Ishikawa (cell line): ENCODE measurements at regions not wholly inside any gene's neighbourhood (a gene's known extent, or its start where the extent isn't known, plus 50 kb on each side); places are given as distances from the start of the nearest gene placed in this dataset.

Experiments used
- CEBPB ChIP-seq: IDR thresholded peaks from 2 replicates; pipeline ENCODE4 v1.6.1; 2012
- CREB1 ChIP-seq: IDR thresholded peaks from 2 replicates; pipeline ENCODE4 v1.6.1; 2012; ENCODE audit warnings: low read depth
- EGR1 ChIP-seq: IDR thresholded peaks from 2 replicates; pipeline ENCODE4 v1.6.1; 2012
- EP300 ChIP-seq: IDR thresholded peaks from 2 replicates; pipeline ENCODE4 v1.6.1; 2012; ENCODE audit warnings: borderline replicate concordance
- FOXM1 ChIP-seq: IDR thresholded peaks from 2 replicates; pipeline ENCODE4 v1.6.1; 2012; ENCODE audit warnings: low read depth, borderline replicate concordance
- MAX ChIP-seq: IDR thresholded peaks from 2 replicates; pipeline ENCODE4 v1.6.1; 2012
- NFIC ChIP-seq: IDR thresholded peaks from 2 replicates; pipeline ENCODE4 v1.6.1; 2012
- RAD21 ChIP-seq: IDR thresholded peaks from 2 replicates; pipeline ENCODE4 v1.6.1; 2012; ENCODE audit warnings: low read depth
- REST ChIP-seq: IDR thresholded peaks from 2 replicates; pipeline ENCODE4 v1.6.1; 2012; ENCODE audit warnings: low read depth, mild to moderate bottlenecking
- TAF1 ChIP-seq: IDR thresholded peaks from 2 replicates; pipeline ENCODE4 v1.6.1; 2012; ENCODE audit warnings: low read depth, mild to moderate bottlenecking
- TCF12 ChIP-seq: IDR thresholded peaks from 2 replicates; pipeline ENCODE4 v1.6.1; 2012; ENCODE audit warnings: low read depth
- TEAD4 ChIP-seq: IDR thresholded peaks from 2 replicates; pipeline ENCODE4 v1.6.1; 2012
- USF1 ChIP-seq: IDR thresholded peaks from 2 replicates; pipeline ENCODE4 v1.6.1; 2012
- YY1 ChIP-seq: IDR thresholded peaks from 2 replicates; pipeline ENCODE4 v1.6.1; 2012; ENCODE audit warnings: low read depth
- ZBTB7A ChIP-seq: IDR thresholded peaks from 2 replicates; pipeline ENCODE4 v1.6.1; 2012; ENCODE audit warnings: low read depth

DNA sequence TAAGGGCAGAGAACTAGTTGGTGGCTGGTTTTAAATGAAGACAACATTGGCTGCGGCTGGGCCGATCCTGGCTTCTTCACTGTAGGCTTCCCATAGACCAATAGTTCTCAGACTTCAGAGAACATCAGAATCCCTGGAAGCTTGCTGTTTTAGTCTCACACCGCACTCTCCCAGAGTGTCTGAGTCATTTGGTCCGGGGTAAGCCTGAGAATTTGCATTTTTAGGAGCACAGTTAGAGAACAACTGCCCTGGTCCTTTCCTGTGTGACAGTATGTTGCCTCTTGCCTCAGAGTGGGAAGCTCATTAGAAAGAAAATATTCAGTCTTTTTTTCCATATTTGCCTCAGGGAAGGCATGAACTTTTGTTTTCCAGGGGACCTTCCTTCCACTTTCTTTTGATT, 137.1 kb upstream of the GAREM1 start:
- TF ChIP-seq USF1, result no peak
- no peak for TF ChIP-seq YY1
- TF ChIP-seq EGR1, result no peak
- no peak for TF ChIP-seq MAX
- no peak for TF ChIP-seq EP300
- no peak for TF ChIP-seq RAD21
- no peak for TF ChIP-seq NFIC
- TF ChIP-seq TCF12, result no peak
- TF ChIP-seq REST, result no peak
- no peak for TF ChIP-seq TAF1
- TF ChIP-seq TEAD4, result no peak
- no peak for TF ChIP-seq CREB1
- TF ChIP-seq CEBPB, result no peak
- no peak for TF ChIP-seq ZBTB7A
- TF ChIP-seq FOXM1, result no peak

- TF ChIP-seq USF1 (no peak), NFIC (no peak), CEBPB (no peak), REST (no peak), TEAD4 (no peak), ZBTB7A (no peak), YY1 (no peak), EGR1 (no peak), TCF12 (no peak), TAF1 (no peak), EP300 (no peak), RAD21 (no peak), FOXM1 (no peak), CREB1 (no peak), MAX (no peak)
Observed at GRCh38 chr18:32598144-32598543, 127.5 kb upstream of the GAREM1 start.

DNA sequence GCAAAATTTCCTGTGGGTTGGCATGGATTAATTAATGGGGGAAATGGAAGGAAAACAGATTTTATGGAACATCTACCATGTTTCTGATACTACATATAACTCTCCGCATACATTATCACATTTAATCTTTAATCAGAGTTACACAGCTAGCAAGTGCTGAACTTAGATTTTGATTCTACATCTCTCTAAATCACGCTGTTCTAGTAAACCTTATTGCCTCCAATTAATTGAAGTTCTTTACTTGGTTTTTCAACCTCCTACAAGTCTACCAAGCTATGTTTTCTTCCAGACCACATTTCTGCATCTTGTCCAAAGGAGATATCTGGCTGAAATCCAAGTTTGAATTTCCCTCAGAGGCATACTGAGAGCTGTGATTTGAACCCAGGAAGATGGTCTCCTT, 125.8 kb upstream of the GAREM1 start:
- TF ChIP-seq TCF12, result no peak
- no peak for TF ChIP-seq ZBTB7A
- no peak for TF ChIP-seq YY1
- no peak for TF ChIP-seq MAX
- TF ChIP-seq REST, result no peak
- no peak for TF ChIP-seq USF1
- no peak for TF ChIP-seq EGR1
- no peak for TF ChIP-seq NFIC
- TF ChIP-seq FOXM1, result no peak
- no peak for TF ChIP-seq EP300
- no peak for TF ChIP-seq CREB1
- no peak for TF ChIP-seq TEAD4
- no peak for TF ChIP-seq RAD21
- TF ChIP-seq CEBPB, result no peak
- TF ChIP-seq TAF1, result no peak

DNA sequence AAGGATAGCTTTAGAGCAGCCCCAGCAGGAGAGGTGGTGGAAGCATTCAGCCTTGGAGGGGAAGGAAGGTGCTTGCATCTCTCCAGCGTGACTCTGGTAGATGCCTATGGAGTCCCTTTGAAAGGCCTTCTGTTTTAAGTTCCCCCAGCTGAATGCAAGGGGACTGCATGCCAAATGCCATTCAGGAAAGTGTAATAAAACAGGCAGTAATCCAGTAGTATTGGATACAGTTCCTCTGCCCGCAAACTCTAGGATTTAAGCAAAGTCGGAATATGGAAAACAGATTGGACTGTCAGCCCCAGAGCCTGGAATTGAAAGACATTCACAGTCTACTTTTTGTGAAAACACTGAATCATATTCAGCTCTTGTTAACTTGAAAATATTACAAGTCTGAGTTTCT, 125.2 kb upstream of the GAREM1 start:
- TF ChIP-seq CEBPB (no peak), EP300 (no peak), ZBTB7A (no peak), EGR1 (no peak), RAD21 (no peak), MAX (no peak), CREB1 (no peak), USF1 (no peak), TCF12 (no peak)
